ENCODE measurements at regions not wholly inside any gene's neighbourhood (a gene's known extent, or its start where the extent isn't known, plus 50 kb on each side); places are given as distances from the start of the nearest gene placed in this dataset.

DNA sequence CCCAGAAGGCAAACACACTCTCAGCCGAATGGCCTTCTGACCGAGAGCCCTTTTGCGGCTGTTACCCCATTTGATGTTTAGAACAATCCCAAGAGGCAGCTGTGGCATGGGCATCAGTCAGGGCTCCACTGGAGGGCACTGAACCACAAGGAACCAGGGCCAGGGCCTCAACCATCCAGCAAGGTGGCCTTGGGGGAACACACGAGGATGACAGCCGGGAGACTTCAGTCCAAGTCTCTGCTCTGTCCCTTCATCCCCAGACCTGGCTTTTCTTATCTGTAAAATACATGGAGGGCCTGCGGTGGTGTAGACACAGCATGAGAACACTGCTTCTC is 63.6 kb upstream of the INSIG1 start:
- ATAC-seq: no peak
- DNase-seq (ENCODE audit: low read depth, low spot score): no peak
- Histone ChIP-seq H3K27me3 (ENCODE audit: insufficient read depth, low read length) (no peaks in the 10 kb centered on the region), H3K4me1 (ENCODE audit: control insufficient read depth in 1 of 2, insufficient read depth in 2 of 2, low read length in 2 of 2) (peaks cover 6 to 30% of the 10 kb centered on the region in 2 experiments; a peak in 3 of 4 replicates), H3K4me2 (ENCODE audit: low read length) (no peak overlapping the region), H3K27ac (ENCODE audit: low read depth, low read length) (no peak overlapping the region), H3K9me2 (ENCODE audit: insufficient read depth) (no peaks in the 10 kb centered on the region), H3K9me3 (ENCODE audit: control insufficient read depth in 1 of 2, insufficient read depth in 1 of 2, low read depth in 1 of 2, low read length in 2 of 2) (no peaks in the 10 kb centered on the region), H3K79me2 (ENCODE audit: insufficient read depth, low read length) (no peaks in the 10 kb centered on the region), H3K9ac (ENCODE audit: low read length) (no peak overlapping the region), H4K20me1 (ENCODE audit: insufficient read depth) (no peaks in the 10 kb centered on the region), H2AFZ (ENCODE audit: low read depth, low read length, poor library complexity, severe bottlenecking) (no peak overlapping the region), H3K4me3 (replicated peaks in 1 of 2; ENCODE audit: low read depth in 1 of 2, low read length in 2 of 2) (no peak overlapping the region), H3K36me3 (ENCODE audit: control insufficient read depth in 1 of 2, insufficient read depth in 2 of 2, low read length in 2 of 2) (no peaks in the 10 kb centered on the region)
- ChIA-PET CTCF (interaction anchor here (2.2 kb wide), 1 partner anchor 111 kb away, joined by 5 read pairs; no protein-coding TSS in a partner anchor), POLR2A (no interaction called here), RAD21 (ENCODE audit: low non-redundant PET in 1 of 2, low total read pairs in 2 of 2, uncharacterized antibody in 2 of 2, unreplicated experiment in 2 of 2) (no interaction called here)
- TF ChIP-seq JUND (IDR thresholded peaks at IDR 0.05) (no peak), CBX3 (IDR thresholded peaks at IDR 0.05; ENCODE audit: low read depth) (no peak), EGR1 (IDR thresholded peaks at IDR 0.05; ENCODE audit: low read depth) (no peak), EZH2phosphoT487 (IDR thresholded peaks at IDR 0.05; ENCODE audit: borderline replicate concordance) (no peak), POLR2AphosphoS5 (IDR thresholded peaks at IDR 0.05; ENCODE audit: low read depth, low read length) (no peak), ZFX (IDR thresholded peaks at IDR 0.05) (no peak), SP1 (IDR thresholded peaks at IDR 0.05; ENCODE audit: low read depth) (no peak), ELF1 (IDR thresholded peaks at IDR 0.05; ENCODE audit: borderline replicate concordance, low read depth) (no peak), TCF7L2 (IDR thresholded peaks at IDR 0.05; ENCODE audit: borderline replicate concordance, extremely low read depth, insufficient read depth, insufficient read length) (no peak), SRF (IDR thresholded peaks at IDR 0.05; ENCODE audit: low read depth) (no peak), YY1 (IDR thresholded peaks at IDR 0.05; ENCODE audit: extremely low read depth, insufficient replicate concordance, low read depth, low read length) (no peak), ZNF274 (IDR thresholded peaks at IDR 0.05; ENCODE audit: low read depth, low read length) (no peak), RAD21 (IDR thresholded peaks at IDR 0.05; ENCODE audit: low read depth) (peak; percentile 66)
- TF ChIP-seq, protein P1, sequence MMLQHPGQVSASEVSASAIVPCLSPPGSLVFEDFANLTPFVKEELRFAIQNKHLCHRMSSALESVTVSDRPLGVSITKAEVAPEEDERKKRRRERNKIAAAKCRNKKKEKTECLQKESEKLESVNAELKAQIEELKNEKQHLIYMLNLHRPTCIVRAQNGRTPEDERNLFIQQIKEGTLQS (IDR thresholded peaks at IDR 0.05): no peak
- TF ChIP-seq, protein P2, sequence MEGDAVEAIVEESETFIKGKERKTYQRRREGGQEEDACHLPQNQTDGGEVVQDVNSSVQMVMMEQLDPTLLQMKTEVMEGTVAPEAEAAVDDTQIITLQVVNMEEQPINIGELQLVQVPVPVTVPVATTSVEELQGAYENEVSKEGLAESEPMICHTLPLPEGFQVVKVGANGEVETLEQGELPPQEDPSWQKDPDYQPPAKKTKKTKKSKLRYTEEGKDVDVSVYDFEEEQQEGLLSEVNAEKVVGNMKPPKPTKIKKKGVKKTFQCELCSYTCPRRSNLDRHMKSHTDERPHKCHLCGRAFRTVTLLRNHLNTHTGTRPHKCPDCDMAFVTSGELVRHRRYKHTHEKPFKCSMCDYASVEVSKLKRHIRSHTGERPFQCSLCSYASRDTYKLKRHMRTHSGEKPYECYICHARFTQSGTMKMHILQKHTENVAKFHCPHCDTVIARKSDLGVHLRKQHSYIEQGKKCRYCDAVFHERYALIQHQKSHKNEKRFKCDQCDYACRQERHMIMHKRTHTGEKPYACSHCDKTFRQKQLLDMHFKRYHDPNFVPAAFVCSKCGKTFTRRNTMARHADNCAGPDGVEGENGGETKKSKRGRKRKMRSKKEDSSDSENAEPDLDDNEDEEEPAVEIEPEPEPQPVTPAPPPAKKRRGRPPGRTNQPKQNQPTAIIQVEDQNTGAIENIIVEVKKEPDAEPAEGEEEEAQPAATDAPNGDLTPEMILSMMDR (IDR thresholded peaks at IDR 0.05 in 2 of 3, conservative IDR thresholded peaks at IDR 0.05 in 1 of 3; ENCODE audit: borderline replicate concordance in 1 of 3, insufficient read depth in 1 of 3, low read depth in 2 of 3, low read length in 2 of 3): peak in 1 of 3 experiments; percentile 26; a peak in 2 of 6 replicates
- TF ChIP-seq, protein P3, sequence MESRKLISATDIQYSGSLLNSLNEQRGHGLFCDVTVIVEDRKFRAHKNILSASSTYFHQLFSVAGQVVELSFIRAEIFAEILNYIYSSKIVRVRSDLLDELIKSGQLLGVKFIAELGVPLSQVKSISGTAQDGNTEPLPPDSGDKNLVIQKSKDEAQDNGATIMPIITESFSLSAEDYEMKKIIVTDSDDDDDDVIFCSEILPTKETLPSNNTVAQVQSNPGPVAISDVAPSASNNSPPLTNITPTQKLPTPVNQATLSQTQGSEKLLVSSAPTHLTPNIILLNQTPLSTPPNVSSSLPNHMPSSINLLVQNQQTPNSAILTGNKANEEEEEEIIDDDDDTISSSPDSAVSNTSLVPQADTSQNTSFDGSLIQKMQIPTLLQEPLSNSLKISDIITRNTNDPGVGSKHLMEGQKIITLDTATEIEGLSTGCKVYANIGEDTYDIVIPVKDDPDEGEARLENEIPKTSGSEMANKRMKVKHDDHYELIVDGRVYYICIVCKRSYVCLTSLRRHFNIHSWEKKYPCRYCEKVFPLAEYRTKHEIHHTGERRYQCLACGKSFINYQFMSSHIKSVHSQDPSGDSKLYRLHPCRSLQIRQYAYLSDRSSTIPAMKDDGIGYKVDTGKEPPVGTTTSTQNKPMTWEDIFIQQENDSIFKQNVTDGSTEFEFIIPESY (IDR thresholded peaks at IDR 0.05; ENCODE audit: extremely low read depth, insufficient replicate concordance, low read length): no peak
- intact Hi-C loops (cut with micrococcal nuclease): no loop called here
- BruUV-seq (replicated peaks): no TSS peak
